Fibroblast of the aortic adventitia (primary cell): ENCODE measurements at regions not wholly inside any gene's neighbourhood (a gene's known extent, or its start where the extent isn't known, plus 50 kb on each side); places are given as distances from the start of the nearest gene placed in this dataset.

Source experiments
- DNase-seq: peaks from one replicate; pipeline ENCODE4 v3.0.0-alpha.2; 2010; ENCODE audit warnings: low read depth
- H3K4me3 ChIP-seq: 2 replicates; pipeline ENCODE4 v1.5.1; 2011; ENCODE audit warnings: low read depth, mild to moderate bottlenecking, control low read depth, low read length, moderate library complexity
- TF ChIP-seq, protein P1 (sequence below): IDR thresholded peaks from 2 replicates; pipeline ENCODE4 v1.5.1; 2011; ENCODE audit warnings: mild to moderate bottlenecking, low read length, control low read depth, inconsistent platforms; ENCODE audit not compliant: insufficient read depth

DNA sequence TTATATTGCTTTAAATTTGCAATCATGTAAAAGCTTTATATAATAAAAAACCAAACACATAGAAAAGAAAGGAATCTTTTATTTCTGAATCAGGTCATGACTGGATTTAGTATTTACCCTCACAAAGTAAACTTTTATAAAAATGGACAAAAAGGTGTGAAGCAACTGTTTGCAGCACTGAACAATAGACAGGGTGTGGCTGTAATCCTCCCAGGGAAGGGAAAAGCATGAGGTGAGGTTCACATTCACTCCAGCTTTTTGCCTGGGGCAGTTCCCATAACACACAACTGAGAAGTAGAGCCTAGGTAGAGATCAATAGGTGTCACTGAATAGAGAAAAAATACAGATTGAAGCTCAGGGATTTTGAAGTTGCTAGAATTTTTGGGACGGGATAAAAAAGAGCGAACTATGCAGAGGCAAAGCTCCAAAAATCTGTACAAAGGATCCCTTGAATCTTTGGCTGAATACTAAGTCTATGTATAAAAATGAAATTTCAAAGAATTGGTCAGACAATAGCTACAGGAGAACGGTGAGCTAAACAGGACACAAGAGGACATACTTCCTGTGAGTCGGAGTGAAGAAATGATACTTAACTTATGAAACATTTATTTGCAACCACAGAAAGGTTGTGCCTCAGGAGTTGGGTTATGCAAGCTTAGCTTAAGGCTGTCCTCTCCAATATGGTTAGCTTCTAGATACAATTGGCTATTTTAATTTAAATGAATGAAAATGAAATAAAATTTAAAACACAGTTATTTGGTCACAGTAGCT, 162.0 kb upstream of the ZP4 start:
- peak; percentile 18 for DNase-seq
- TF ChIP-seq, protein P1, sequence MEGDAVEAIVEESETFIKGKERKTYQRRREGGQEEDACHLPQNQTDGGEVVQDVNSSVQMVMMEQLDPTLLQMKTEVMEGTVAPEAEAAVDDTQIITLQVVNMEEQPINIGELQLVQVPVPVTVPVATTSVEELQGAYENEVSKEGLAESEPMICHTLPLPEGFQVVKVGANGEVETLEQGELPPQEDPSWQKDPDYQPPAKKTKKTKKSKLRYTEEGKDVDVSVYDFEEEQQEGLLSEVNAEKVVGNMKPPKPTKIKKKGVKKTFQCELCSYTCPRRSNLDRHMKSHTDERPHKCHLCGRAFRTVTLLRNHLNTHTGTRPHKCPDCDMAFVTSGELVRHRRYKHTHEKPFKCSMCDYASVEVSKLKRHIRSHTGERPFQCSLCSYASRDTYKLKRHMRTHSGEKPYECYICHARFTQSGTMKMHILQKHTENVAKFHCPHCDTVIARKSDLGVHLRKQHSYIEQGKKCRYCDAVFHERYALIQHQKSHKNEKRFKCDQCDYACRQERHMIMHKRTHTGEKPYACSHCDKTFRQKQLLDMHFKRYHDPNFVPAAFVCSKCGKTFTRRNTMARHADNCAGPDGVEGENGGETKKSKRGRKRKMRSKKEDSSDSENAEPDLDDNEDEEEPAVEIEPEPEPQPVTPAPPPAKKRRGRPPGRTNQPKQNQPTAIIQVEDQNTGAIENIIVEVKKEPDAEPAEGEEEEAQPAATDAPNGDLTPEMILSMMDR: no peak
- H3K4me3 ChIP-seq: no peak overlapping the region

DNA sequence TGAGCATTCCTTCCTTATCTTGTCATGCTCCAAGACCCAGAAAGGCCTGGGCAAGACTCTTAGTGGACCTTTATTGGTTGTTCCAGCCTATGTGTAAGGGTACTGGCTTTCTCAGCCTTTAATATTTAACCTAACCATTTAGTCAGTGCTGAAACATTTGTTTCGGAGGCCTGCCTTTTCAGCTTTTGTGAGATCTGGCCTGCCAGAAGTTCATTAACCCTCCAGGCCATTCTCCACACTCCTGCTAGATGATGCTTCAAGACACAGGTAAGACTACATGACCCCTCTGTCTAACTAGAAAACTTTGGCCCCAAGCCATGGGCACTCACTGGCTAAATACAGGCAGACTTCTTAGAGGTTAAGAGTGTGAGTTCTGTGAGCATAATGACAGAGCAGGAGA, 138.4 kb upstream of the ZP4 start:
- no peak overlapping the region for H3K4me3 ChIP-seq
- TF ChIP-seq, protein P1: no peak
- DNase-seq: no peak

DNA sequence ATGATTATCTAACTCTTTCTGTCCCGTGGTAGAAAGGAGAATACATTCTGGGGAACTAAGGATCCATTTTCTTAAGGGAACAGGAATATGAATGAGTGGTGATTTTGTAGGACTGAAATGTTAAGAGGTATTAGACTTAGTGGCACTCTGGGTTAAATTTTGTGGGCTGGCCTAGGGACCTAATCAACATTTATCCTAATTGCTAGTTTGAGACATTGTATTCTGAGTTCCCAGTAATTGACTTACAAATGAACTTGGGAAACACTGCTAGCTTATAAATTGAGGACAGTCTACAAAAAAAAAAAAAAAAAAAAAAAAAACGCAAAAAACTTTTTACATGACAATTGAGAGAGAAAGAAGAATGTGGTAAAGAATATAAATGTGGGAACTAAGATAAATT, 136.6 kb upstream of the ZP4 start:
- DNase-seq: no peak
- no peak overlapping the region for H3K4me3 ChIP-seq
- TF ChIP-seq, protein P1: no peak

DNA sequence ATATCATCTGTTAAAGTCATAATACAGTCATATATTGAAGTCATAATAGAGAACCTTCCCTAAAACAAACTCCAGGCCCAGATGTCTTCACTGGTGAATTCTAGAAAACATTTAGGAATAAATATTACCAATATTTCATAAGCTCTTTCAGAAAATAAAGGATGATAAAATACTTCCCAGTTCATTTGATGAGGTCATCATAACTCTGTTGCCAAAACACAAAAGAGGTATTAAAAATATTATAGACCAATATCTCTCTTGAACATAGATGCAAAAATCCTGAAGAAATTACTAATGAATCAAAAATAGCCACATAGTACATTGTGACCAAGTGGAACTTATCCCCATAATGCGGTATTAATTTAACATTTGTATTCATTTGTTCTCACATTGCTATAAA, 132.4 kb upstream of the ZP4 start:
- H3K4me3 ChIP-seq: no peak overlapping the region
- TF ChIP-seq, protein P1: no peak
- no peak for DNase-seq

DNA sequence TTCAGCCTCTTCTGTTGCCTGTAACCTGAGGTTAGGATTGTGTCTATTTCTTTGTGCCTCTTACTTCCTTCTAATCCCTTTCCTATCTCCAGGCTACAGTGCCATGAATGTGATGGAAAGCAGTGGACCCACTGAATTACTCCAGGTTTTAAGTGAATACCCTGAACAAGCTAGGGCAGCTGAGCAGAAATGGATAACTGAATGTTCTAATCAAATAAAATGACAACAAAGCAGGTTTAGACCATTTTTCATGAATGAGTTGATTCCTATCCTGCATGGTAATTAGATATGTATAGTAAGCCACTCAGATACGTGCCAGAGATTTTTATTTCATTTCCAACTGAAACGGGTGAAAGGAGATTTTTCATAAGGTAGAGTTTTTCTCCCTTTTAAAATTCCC, 127.5 kb upstream of the ZP4 start:
- H3K4me3 ChIP-seq: no peak overlapping the region
- TF ChIP-seq, protein P1: no peak
- no peak for DNase-seq

DNA sequence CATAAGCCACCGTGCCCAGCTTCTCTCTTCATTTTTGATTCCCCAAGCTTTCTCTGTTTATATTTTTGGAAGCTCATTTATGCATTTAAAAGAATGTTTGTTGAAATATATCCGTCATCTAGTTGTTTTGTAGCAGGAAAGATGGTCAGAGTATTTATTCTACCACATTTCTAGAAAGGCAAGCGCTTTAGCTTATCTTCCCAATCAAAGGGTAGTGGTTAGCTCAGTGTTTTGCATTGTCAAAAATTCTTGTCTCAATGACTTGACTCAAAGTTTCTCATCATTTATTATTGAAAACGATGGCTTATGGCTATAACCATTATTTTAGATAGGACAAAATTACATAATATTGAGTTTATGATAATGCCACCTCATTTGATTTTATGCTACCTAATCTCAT, 116.1 kb upstream of the ZP4 start:
- no peak overlapping the region for H3K4me3 ChIP-seq
- no peak for DNase-seq
- TF ChIP-seq, protein P1: no peak

DNA sequence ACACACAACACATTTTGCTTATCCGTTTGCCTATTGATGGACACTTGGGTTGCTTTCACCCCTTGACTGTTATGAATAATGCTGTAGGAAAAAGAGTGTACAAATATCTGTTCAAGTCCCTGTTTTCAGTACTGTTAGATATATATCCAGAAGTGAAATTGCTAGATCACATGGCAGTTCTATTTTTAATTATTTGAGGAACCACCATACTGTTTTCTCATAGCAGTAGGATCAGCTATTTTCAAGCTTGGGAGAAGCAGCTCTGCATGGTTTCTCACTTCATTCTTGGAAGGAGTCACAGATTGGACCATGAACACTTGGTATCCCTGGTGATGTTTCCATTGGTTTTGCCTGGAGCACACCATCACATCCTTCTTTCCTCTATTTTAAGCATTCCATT, 114.4 kb upstream of the ZP4 start:
- no peak for DNase-seq
- TF ChIP-seq, protein P1: no peak
- no peak overlapping the region for H3K4me3 ChIP-seq
